Mucosa of gallbladder (tissue), 1 donor: ENCODE measurements at regions not wholly inside any gene's neighbourhood (a gene's known extent, or its start where the extent isn't known, plus 50 kb on each side); places are given as distances from the start of the nearest gene placed in this dataset.
A peak's percentile ranks its signal among the peaks of the same experiment; 100 is the strongest.

ENCODE experiments used
- DNase-seq: peaks from one replicate; pipeline ENCODE4 v3.0.0-alpha.2; 2020; ENCODE audit warnings: low spot score
- donor health status: DM: no; HTN: no; CAD: no.

GRCh38 chr2:12968399-12968798, 251.7 kb downstream of the TRIB2 start:
- DNase-seq: no peak

GRCh38 chr2:12970861-12971260, 254.1 kb downstream of the TRIB2 start:
- no peak for DNase-seq

- no peak for DNase-seq
Observed at GRCh38 chr2:12971581-12972365, 255.0 kb downstream of the TRIB2 start.

GRCh38 chr2:12978066-12978835, 261.5 kb downstream of the TRIB2 start:
- DNase-seq: no peak

- no peak for DNase-seq
Observed at GRCh38 chr2:12979066-12979465, 262.3 kb downstream of the TRIB2 start.

- no peak for DNase-seq
Observed at GRCh38 chr2:12980817-12981216, 264.1 kb downstream of the TRIB2 start.

GRCh38 chr2:12982149-12982584, 265.4 kb downstream of the TRIB2 start:
- no peak for DNase-seq

GRCh38 chr2:12987246-12987645, 270.5 kb downstream of the TRIB2 start:
- DNase-seq: no peak

GRCh38 chr2:12988279-12988678, 271.5 kb downstream of the TRIB2 start:
- no peak for DNase-seq

GRCh38 chr2:12990523-12990922, 273.8 kb downstream of the TRIB2 start:
- DNase-seq: no peak

GRCh38 chr2:12998685-12999084, 281.9 kb downstream of the TRIB2 start:
- DNase-seq: no peak

- no peak for DNase-seq
Observed at GRCh38 chr2:13000664-13001363, 284.1 kb downstream of the TRIB2 start.

- no peak for DNase-seq
Observed at GRCh38 chr2:13001408-13001807, 284.7 kb downstream of the TRIB2 start.

- DNase-seq: no peak
Observed at GRCh38 chr2:13002536-13003331, 286.0 kb downstream of the TRIB2 start.

- no peak for DNase-seq
Observed at GRCh38 chr2:13003500-13003899, 286.8 kb downstream of the TRIB2 start.

- DNase-seq: no peak
Observed at GRCh38 chr2:13005048-13005447, 288.3 kb downstream of the TRIB2 start.

- no peak for DNase-seq
Observed at GRCh38 chr2:13005761-13006335, 289.1 kb downstream of the TRIB2 start.

- DNase-seq: no peak
Observed at GRCh38 chr2:13006426-13006825, 289.7 kb downstream of the TRIB2 start.

- DNase-seq: peak; percentile 72
Observed at GRCh38 chr2:13006829-13007717, 290.3 kb downstream of the TRIB2 start.

GRCh38 chr2:13009027-13009642, 292.4 kb downstream of the TRIB2 start:
- DNase-seq: no peak
